Sigmoid colon (tissue), 4 donors: ENCODE measurements at regions not wholly inside any gene's neighbourhood (a gene's known extent, or its start where the extent isn't known, plus 50 kb on each side); places are given as distances from the start of the nearest gene placed in this dataset.

Experiments used
- EP300 ChIP-seq, 4 donors: sonication (generic); formaldehyde crosslinking; IDR thresholded peaks; one replicate each; pipeline ENCODE4 v1.6.1; 2017; ENCODE audit warnings: antibody characterized with exemption in 4 of 4
- POLR2A ChIP-seq, 2 donors: fragments of 450-650 bp; IDR thresholded peaks; one replicate each; pipeline ENCODE4 v1.6.1; 2016; ENCODE audit warnings: antibody characterized with exemption in 2 of 2, mild to moderate bottlenecking in 2 of 2, moderate library complexity in 2 of 2
- POLR2AphosphoS5 ChIP-seq, 4 donors: sonication (generic); formaldehyde crosslinking; IDR thresholded peaks; one replicate each; pipeline ENCODE4 v1.6.1; 2017; ENCODE audit warnings: antibody characterized with exemption in 4 of 4
- TF ChIP-seq, protein P1 (sequence below), 4 experiments: fragments of 450-650 bp in 3 of 4; fragments of 200-600 bp in 1 of 4; IDR thresholded peaks; one replicate each; pipeline ENCODE4 v1.5.1; 2016 to 2019; ENCODE audit warnings: antibody characterized with exemption in 4 of 4, mild to moderate bottlenecking in 3 of 4, moderate library complexity in 2 of 4

DNA sequence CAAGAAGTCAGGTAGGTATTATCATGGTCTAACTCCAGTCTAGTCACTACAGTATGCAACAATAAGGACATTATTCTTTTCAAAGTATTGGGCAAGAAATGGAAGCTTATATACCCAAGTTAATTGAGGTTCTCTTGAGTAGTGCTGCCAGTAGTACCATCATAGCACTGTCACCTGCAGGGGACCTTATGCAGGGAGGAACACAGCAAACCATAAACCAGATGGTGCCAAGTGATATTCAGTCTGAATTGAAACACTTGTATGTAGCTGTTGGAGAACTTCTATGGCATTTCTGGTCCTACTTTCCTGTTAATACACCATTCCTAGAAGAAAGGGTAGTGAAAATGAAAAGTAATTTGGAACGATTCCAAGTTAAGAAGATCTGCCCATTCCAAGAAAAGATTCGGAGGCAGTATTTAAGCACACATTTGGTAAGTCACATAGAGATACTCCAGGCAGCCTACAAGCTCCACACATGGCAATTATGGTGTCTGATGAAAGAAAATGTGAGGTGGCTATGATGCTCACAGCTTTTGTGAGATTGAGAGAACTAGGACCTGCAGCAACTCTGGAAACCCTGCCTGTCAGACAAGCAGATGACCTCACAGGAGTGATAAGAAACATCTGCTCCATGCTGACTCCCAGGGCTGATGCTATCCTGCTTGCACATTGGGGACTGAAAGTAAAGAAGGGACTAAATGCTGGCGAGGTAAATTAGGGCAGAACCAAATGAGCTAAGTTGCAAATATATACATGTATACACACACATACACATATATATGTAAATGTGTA, 174.7 kb downstream of the MC4R start:
- TF ChIP-seq, protein P1, sequence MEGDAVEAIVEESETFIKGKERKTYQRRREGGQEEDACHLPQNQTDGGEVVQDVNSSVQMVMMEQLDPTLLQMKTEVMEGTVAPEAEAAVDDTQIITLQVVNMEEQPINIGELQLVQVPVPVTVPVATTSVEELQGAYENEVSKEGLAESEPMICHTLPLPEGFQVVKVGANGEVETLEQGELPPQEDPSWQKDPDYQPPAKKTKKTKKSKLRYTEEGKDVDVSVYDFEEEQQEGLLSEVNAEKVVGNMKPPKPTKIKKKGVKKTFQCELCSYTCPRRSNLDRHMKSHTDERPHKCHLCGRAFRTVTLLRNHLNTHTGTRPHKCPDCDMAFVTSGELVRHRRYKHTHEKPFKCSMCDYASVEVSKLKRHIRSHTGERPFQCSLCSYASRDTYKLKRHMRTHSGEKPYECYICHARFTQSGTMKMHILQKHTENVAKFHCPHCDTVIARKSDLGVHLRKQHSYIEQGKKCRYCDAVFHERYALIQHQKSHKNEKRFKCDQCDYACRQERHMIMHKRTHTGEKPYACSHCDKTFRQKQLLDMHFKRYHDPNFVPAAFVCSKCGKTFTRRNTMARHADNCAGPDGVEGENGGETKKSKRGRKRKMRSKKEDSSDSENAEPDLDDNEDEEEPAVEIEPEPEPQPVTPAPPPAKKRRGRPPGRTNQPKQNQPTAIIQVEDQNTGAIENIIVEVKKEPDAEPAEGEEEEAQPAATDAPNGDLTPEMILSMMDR (IDR thresholded peaks at IDR 0.05) = no peak
- TF ChIP-seq POLR2A (IDR thresholded peaks at IDR 0.05) (no peak), EP300 (IDR thresholded peaks at IDR 0.05) (no peak), POLR2AphosphoS5 (IDR thresholded peaks at IDR 0.05) (peak in 1 of 4 donors; percentile 39)
